SK-N-SH (cell line): ENCODE measurements at regions not wholly inside any gene's neighbourhood (a gene's known extent, or its start where the extent isn't known, plus 50 kb on each side); places are given as distances from the start of the nearest gene placed in this dataset.

Source experiments
- CHD2 ChIP-seq: fragments of 150-350 bp; IDR thresholded peaks from 2 replicates; pipeline ENCODE4 v1.6.1; 2018; ENCODE audit warnings: low read length; ENCODE audit not compliant: partially characterized antibody
- CTCF ChIP-seq: fragments of 200-600 bp; sonication (generic); IDR thresholded peaks from 2 replicates; pipeline ENCODE4 v1.6.1; 2017; ENCODE audit warnings: antibody characterized with exemption, mild to moderate bottlenecking, moderate library complexity
- EP300 ChIP-seq, 2 experiments: IDR thresholded peaks; 2 replicates each; pipeline versions ENCODE4 v1.4.0 to v1.6.1; 2012; ENCODE audit warnings: borderline replicate concordance in 1 of 2, low read depth in 1 of 2, low read length in 1 of 2
- EZH2phosphoT487 ChIP-seq: fragments of 200-600 bp; sonication (generic); IDR thresholded peaks from 2 replicates; pipeline ENCODE4 v1.6.1; 2017; ENCODE audit warnings: low read depth, mixed run types, mild to moderate bottlenecking, antibody characterized with exemption, moderate library complexity, borderline replicate concordance
- FOSL2 ChIP-seq: IDR thresholded peaks from 2 replicates; pipeline ENCODE4 v1.4.0; 2012; ENCODE audit warnings: low read depth, mild to moderate bottlenecking, moderate library complexity, borderline replicate concordance
- GABPA ChIP-seq: IDR thresholded peaks from 2 replicates; pipeline ENCODE4 v1.4.0; 2012; ENCODE audit warnings: low read depth, mild to moderate bottlenecking
- JUND ChIP-seq: IDR thresholded peaks from 2 replicates; pipeline ENCODE4 v1.4.0; 2012
- MAX ChIP-seq: IDR thresholded peaks from 2 replicates; pipeline ENCODE4 v1.4.0; 2012; ENCODE audit warnings: low read depth
- MEF2A ChIP-seq: IDR thresholded peaks from 2 replicates; pipeline ENCODE4 v1.4.0; 2012; ENCODE audit warnings: low read depth, borderline replicate concordance
- MXI1 ChIP-seq: IDR thresholded peaks from 2 replicates; pipeline ENCODE4 v1.6.1; 2012; ENCODE audit warnings: mild to moderate bottlenecking, low read depth, low read length, improper control_type of control experiment
- NFIC ChIP-seq: IDR thresholded peaks from 2 replicates; pipeline ENCODE4 v1.4.0; 2012; ENCODE audit warnings: borderline replicate concordance
- NRF1 ChIP-seq: IDR thresholded peaks from 2 replicates; pipeline ENCODE4 v1.6.1; 2012; ENCODE audit warnings: low read depth, mild to moderate bottlenecking, low read length
- PBX3 ChIP-seq: IDR thresholded peaks from 2 replicates; pipeline ENCODE4; 2012
- RAD21 ChIP-seq: IDR thresholded peaks from 2 replicates; pipeline ENCODE4 v1.6.1; 2012; ENCODE audit warnings: mild to moderate bottlenecking, low read length
- REST ChIP-seq: IDR thresholded peaks from 2 replicates; pipeline ENCODE4 v1.6.1; 2012; ENCODE audit warnings: mild to moderate bottlenecking, low read depth, low read length, moderate library complexity
- RXRA ChIP-seq: IDR thresholded peaks from 2 replicates; pipeline ENCODE4 v1.4.0; 2012; ENCODE audit warnings: low read depth, mild to moderate bottlenecking, borderline replicate concordance
- SIN3A ChIP-seq: IDR thresholded peaks from 2 replicates; pipeline ENCODE4 v1.6.1; 2012; ENCODE audit warnings: low read depth, mild to moderate bottlenecking, low read length, moderate library complexity, borderline replicate concordance
- SMC3 ChIP-seq: IDR thresholded peaks from 2 replicates; pipeline ENCODE4 v1.6.1; 2012; ENCODE audit warnings: low read depth, low read length, improper control_type of control experiment
- TEAD4 ChIP-seq: IDR thresholded peaks from 2 replicates; pipeline ENCODE4 v1.4.0; 2012; ENCODE audit warnings: mild to moderate bottlenecking, borderline replicate concordance; ENCODE audit not compliant: insufficient read depth
- USF1 ChIP-seq: IDR thresholded peaks from 2 replicates; pipeline ENCODE4 v1.4.0; 2012; ENCODE audit warnings: low read depth, borderline replicate concordance
- USF2 ChIP-seq: fragments of 150-350 bp; IDR thresholded peaks from 2 replicates; pipeline ENCODE4 v1.6.1; 2017; ENCODE audit warnings: antibody characterized with exemption, low read length, low read depth, borderline replicate concordance

- TF ChIP-seq USF1 (no peak), MAX (peak; percentile 62; the same call in 1 of the 2 replicates), FOSL2 (peak; percentile 58), EP300 (IDR thresholded peaks at IDR 0.05; ENCODE audit: borderline replicate concordance in 1 of 2, low read depth in 1 of 2, low read length in 1 of 2) (peak in 1 of 2 experiments; percentile 50; a peak in 2 of 4 replicates), SIN3A (peak; percentile 37; the same call in 1 of the 2 replicates), JUND (peak; percentile 60; the same call in 1 of the 2 replicates), TEAD4 (no peak), MXI1 (peak; percentile 92), NRF1 (no peak), EZH2phosphoT487 (no peak), SMC3 (peak; percentile 21; the same call in 1 of the 2 replicates), MEF2A (no peak), CHD2 (no peak), CTCF (no peak), RAD21 (peak; percentile 12), REST (no peak), NFIC (peak; percentile 79), RXRA (no peak), GABPA (no peak), PBX3 (peak; percentile 90), USF2 (no peak)
Measured at GRCh38 chr17:77449908-77450741, 309.4 kb downstream of the SEC14L1 start (continued).
